AG04450 (cell line): ENCODE measurements at regions not wholly inside any gene's neighbourhood (a gene's known extent, or its start where the extent isn't known, plus 50 kb on each side); places are given as distances from the start of the nearest gene placed in this dataset.

Experiments
- CTCF ChIA-PET: fragments of 300-600, 350-600 bp; formaldehyde crosslinking; extraction: SDS; loops from one replicate; lab custom pipeline; 2022; ENCODE audit warnings: antibody characterized with exemption, inconsistent platforms; lab: Charles Lee
- POLR2A ChIA-PET: fragments of 350-600 bp; formaldehyde crosslinking; extraction: SDS; loops from one replicate; lab custom pipeline; 2021; ENCODE audit warnings: antibody characterized with exemption, inconsistent platforms; lab: Yijun Ruan, JAX
- DNase-seq: peaks from one replicate; pipeline ENCODE4 v3.0.0-alpha.2; 2011; ENCODE audit warnings: low read depth, low spot score
- H3K27ac ChIP-seq: one replicate; pipeline ENCODE4 v1.5.1; 2012; ENCODE audit warnings: low read depth, low read length, control low read depth
- H3K27me3 ChIP-seq: one replicate; pipeline ENCODE4 v1.6.0; 2012; ENCODE audit warnings: low read length; ENCODE audit not compliant: control insufficient read depth, insufficient read depth
- H3K4me3 ChIP-seq: 2 replicates; pipeline ENCODE4 v1.5.1; 2011; ENCODE audit warnings: mild to moderate bottlenecking, low read depth, low read length, control low read depth
- H3K9me3 ChIP-seq: 2 replicates; pipeline ENCODE4 v1.5.1; 2012; ENCODE audit warnings: low read length; ENCODE audit not compliant: control insufficient read depth, insufficient read depth
- CTCF ChIP-seq: IDR thresholded peaks from 2 replicates; pipeline ENCODE4 v1.5.1; 2011; ENCODE audit warnings: low read depth, low read length, control low read depth, inconsistent platforms

- DNase-seq, result no peak
- Histone ChIP-seq H3K9me3 (no peaks in the 10 kb centered on the region), H3K27ac (no peak overlapping the region), H3K4me3 (no peak overlapping the region), H3K27me3 (no peaks in the 10 kb centered on the region)
- POLR2A ChIA-PET, result no interaction called here
- CTCF ChIA-PET, result no interaction called here
- TF ChIP-seq CTCF, result no peak
These were observed 746.7 kb downstream of the STPG2 start for GRCh38 chr4:97396605-97397004.

- Histone ChIP-seq H3K27ac (no peak overlapping the region), H3K4me3 (no peak overlapping the region), H3K9me3 (peaks cover 9% of the 10 kb centered on the region), H3K27me3 (no peaks in the 10 kb centered on the region)
- TF ChIP-seq CTCF, result no peak
- no peak for DNase-seq
- ChIA-PET CTCF (no interaction called here), POLR2A (no interaction called here)
These were observed 738.3 kb downstream of the STPG2 start for GRCh38 chr4:97404876-97405523.

GRCh38 chr4:97411356-97411755 is 731.9 kb downstream of the STPG2 start:
- CTCF ChIA-PET, result no interaction called here

GRCh38 chr4:97412331-97412730 is 730.9 kb downstream of the STPG2 start:
- ChIA-PET POLR2A (no interaction called here), CTCF (no interaction called here)
- no peak for TF ChIP-seq CTCF
- peaks cover 6% of the 10 kb centered on the region; the same call in 1 of the 2 replicates for H3K9me3 ChIP-seq
- no peak for DNase-seq
- H3K27me3 ChIP-seq, result no peaks in the 10 kb centered on the region
- H3K4me3 ChIP-seq, result no peak overlapping the region
- H3K27ac ChIP-seq, result no peak overlapping the region

More at GRCh38 chr4:97411356-97411755, 731.9 kb downstream of the STPG2 start:
- DNase-seq, result no peak
- TF ChIP-seq CTCF, result no peak
- Histone ChIP-seq H3K27me3 (no peaks in the 10 kb centered on the region), H3K9me3 (peaks cover 6% of the 10 kb centered on the region; the same call in 1 of the 2 replicates), H3K27ac (no peak overlapping the region), H3K4me3 (no peak overlapping the region)
- POLR2A ChIA-PET, result no interaction called here

GRCh38 chr4:97414161-97414560 is 729.1 kb downstream of the STPG2 start:
- no peak for DNase-seq
- Histone ChIP-seq H3K27ac (no peak overlapping the region), H3K9me3 (peaks cover 6% of the 10 kb centered on the region; the same call in 1 of the 2 replicates), H3K27me3 (no peaks in the 10 kb centered on the region), H3K4me3 (no peak overlapping the region)
- TF ChIP-seq CTCF, result no peak
- CTCF ChIA-PET, result no interaction called here
- POLR2A ChIA-PET, result no interaction called here
